H9 (cell line): ENCODE measurements at regions not wholly inside any gene's neighbourhood (a gene's known extent, or its start where the extent isn't known, plus 50 kb on each side); places are given as distances from the start of the nearest gene placed in this dataset.

Experiments
- DNase-seq: peaks from one replicate; pipeline ENCODE4 v3.0.0-alpha.2; 2017
- H2AFZ ChIP-seq: one replicate; pipeline ENCODE4 v1.6.1; 2013; ENCODE audit warnings: mild to moderate bottlenecking, low read length, control low read depth, moderate library complexity
- H2AK5ac ChIP-seq: 2 replicates; pipeline ENCODE4 v1.6.1; 2013; ENCODE audit warnings: low read length, control low read depth, mixed read lengths; ENCODE audit not compliant: insufficient read length
- H2BK120ac ChIP-seq: one replicate; pipeline ENCODE4 v1.6.1; 2013; ENCODE audit warnings: low read depth, mild to moderate bottlenecking, low read length, control low read depth, inconsistent platforms; ENCODE audit not compliant: poor library complexity, severe bottlenecking
- H2BK12ac ChIP-seq: 2 replicates; pipeline ENCODE4 v1.6.1; 2013; ENCODE audit warnings: low read length, control low read depth, mixed read lengths, low read depth; ENCODE audit not compliant: insufficient read length
- H2BK15ac ChIP-seq: 2 replicates; pipeline ENCODE4 v1.6.1; 2013; ENCODE audit warnings: low read depth, low read length, control low read depth
- H2BK20ac ChIP-seq: one replicate; pipeline ENCODE4 v1.6.1; 2013; ENCODE audit warnings: low read depth, mild to moderate bottlenecking, low read length, control low read depth, inconsistent platforms; ENCODE audit not compliant: poor library complexity, severe bottlenecking
- H2BK5ac ChIP-seq: 2 replicates; pipeline ENCODE4 v1.6.1; 2013; ENCODE audit warnings: low read length, control low read depth, mixed read lengths; ENCODE audit not compliant: insufficient read length
- H3K14ac ChIP-seq: 2 replicates; pipeline ENCODE4 v1.6.1; 2013; ENCODE audit warnings: low read length, control low read depth; ENCODE audit not compliant: insufficient read depth
- H3K18ac ChIP-seq: 2 replicates; pipeline ENCODE4 v1.6.1; 2013; ENCODE audit warnings: low read depth, mild to moderate bottlenecking, mixed read lengths, low read length, control low read depth; ENCODE audit not compliant: insufficient read length
- H3K23ac ChIP-seq: 2 replicates; pipeline ENCODE4 v1.6.1; 2013; ENCODE audit warnings: low read length, control low read depth, mixed read lengths, low read depth; ENCODE audit not compliant: insufficient read length
- H3K23me2 ChIP-seq: 2 replicates; pipeline ENCODE4 v1.6.1; 2013; ENCODE audit warnings: low read depth, mild to moderate bottlenecking, mixed read lengths, low read length, control low read depth; ENCODE audit not compliant: insufficient read length, poor library complexity, severe bottlenecking
- H3K27ac ChIP-seq: 2 replicates; pipeline ENCODE4 v1.5.1; 2013; ENCODE audit warnings: low read length, control low read depth, mixed read lengths, low read depth; ENCODE audit not compliant: insufficient read length
- H3K27me3 ChIP-seq: 2 replicates; pipeline ENCODE4 v1.6.1; 2013; ENCODE audit warnings: low read length, control low read depth, inconsistent platforms; ENCODE audit not compliant: insufficient read depth
- H3K4ac ChIP-seq: 2 replicates; pipeline ENCODE4 v1.6.1; 2013; ENCODE audit warnings: low read depth, mild to moderate bottlenecking, control low read depth, inconsistent platforms, low read length, moderate library complexity
- H3K4me1 ChIP-seq: 2 replicates; pipeline ENCODE4 v1.6.1; 2013; ENCODE audit warnings: low read length, control low read depth, inconsistent platforms; ENCODE audit not compliant: insufficient read depth
- H3K4me2 ChIP-seq: 2 replicates; pipeline ENCODE4 v1.6.1; 2013; ENCODE audit warnings: low read length, control low read depth, mixed read lengths; ENCODE audit not compliant: insufficient read length, insufficient read depth
- H3K56ac ChIP-seq: 2 replicates; pipeline ENCODE4 v1.6.1; 2013; ENCODE audit warnings: low read depth, mild to moderate bottlenecking, mixed read lengths, low read length, control low read depth; ENCODE audit not compliant: insufficient read length
- H3K79me1 ChIP-seq: 2 replicates; pipeline ENCODE4 v1.6.1; 2013; ENCODE audit warnings: low read depth, mild to moderate bottlenecking, moderate library complexity, low read length, control low read depth, inconsistent platforms; ENCODE audit not compliant: insufficient read depth, poor library complexity, severe bottlenecking
- H3K79me2 ChIP-seq: 2 replicates; pipeline ENCODE4 v1.6.1; 2013; ENCODE audit warnings: low read length, control low read depth, inconsistent platforms; ENCODE audit not compliant: insufficient read depth
- H3K9ac ChIP-seq: 2 replicates; pipeline ENCODE4 v1.6.1; 2013; ENCODE audit warnings: low read length, control low read depth, mixed read lengths; ENCODE audit not compliant: insufficient read length; ENCODE audit errors: extremely low read depth
- H3K9me3 ChIP-seq: one replicate; pipeline ENCODE4 v1.6.1; 2013; ENCODE audit warnings: low read depth, low read length, inconsistent platforms; ENCODE audit not compliant: control insufficient read depth
- H3T11ph ChIP-seq: one replicate; pipeline ENCODE4 v1.6.1; 2013; ENCODE audit warnings: mild to moderate bottlenecking, low read length, control low read depth, inconsistent platforms
- H4K20me1 ChIP-seq: one replicate; pipeline ENCODE4 v1.6.1; 2013; ENCODE audit not compliant: control insufficient read depth, insufficient read length, insufficient read depth
- H4K5ac ChIP-seq: 2 replicates; pipeline ENCODE4 v1.6.1; 2013; ENCODE audit warnings: low read depth, mild to moderate bottlenecking, mixed read lengths, low read length, control low read depth; ENCODE audit not compliant: insufficient read length
- H4K8ac ChIP-seq: replicated peaks from 2 replicates; pipeline ENCODE4 v1.6.1; 2013; ENCODE audit warnings: low read length, control low read depth, mixed read lengths, low read depth; ENCODE audit not compliant: insufficient read length
- H4K91ac ChIP-seq: 2 replicates; pipeline ENCODE4 v1.6.1; 2013; ENCODE audit warnings: low read depth, mild to moderate bottlenecking, moderate library complexity, mixed read lengths, low read length, control low read depth; ENCODE audit not compliant: insufficient read length
- H3K27ac Mint-ChIP-seq, 3 experiments: 2 replicates in 2 of 3; 3 replicates in 1 of 3; pipeline ENCODE4 v1.8.0; 2020 to 2021; ENCODE audit warnings: mixed read lengths in 3 of 3, mild to moderate bottlenecking in 1 of 3, moderate library complexity in 1 of 3
- H3K27me3 Mint-ChIP-seq: 2 replicates; pipeline ENCODE4 v1.8.0; 2021; ENCODE audit warnings: low read depth, mild to moderate bottlenecking, moderate library complexity, mixed read lengths
- H3K36me3 Mint-ChIP-seq, 3 experiments: 2 replicates in 2 of 3; 3 replicates in 1 of 3; pipeline ENCODE4 v1.8.0; 2020 to 2021; ENCODE audit warnings: low read depth in 3 of 3, mixed read lengths in 3 of 3; ENCODE audit not compliant: insufficient read depth in 1 of 3
- H3K4me1 Mint-ChIP-seq, 2 experiments: 2 replicates each; pipeline ENCODE4 v1.8.0; 2020; ENCODE audit warnings: mixed read lengths in 2 of 2
- H3K4me3 Mint-ChIP-seq, 2 experiments: 2 replicates in 1 of 2; 3 replicates in 1 of 2; pipeline ENCODE4 v1.8.0; 2020 to 2021; ENCODE audit warnings: mild to moderate bottlenecking in 2 of 2, mixed read lengths in 2 of 2, moderate library complexity in 1 of 2
- H3K9me3 Mint-ChIP-seq, 2 experiments: 2 replicates in 1 of 2; 3 replicates in 1 of 2; pipeline ENCODE4 v1.8.0; 2020; ENCODE audit warnings: mild to moderate bottlenecking in 2 of 2, mixed read lengths in 2 of 2, moderate library complexity in 1 of 2
- WGBS: extraction: QIAGEN DNeasy Blood & Tissue Kit; methylation state at CpG from one replicate; pipeline ENCODE4 v1.1.7; 2013; ENCODE audit warnings: missing lambda C conversion rate, low lambda C conversion rate, mixed read lengths; ENCODE audit not compliant: insufficient read length; ENCODE audit errors: extremely low coverage; 5-methylcytosine and 5-hydroxymethylcytosine counted together
- TF ChIP-seq, protein P1 (sequence below): fragments of 200-600 bp; sonication (generic); conservative IDR thresholded peaks from 3 replicates; pipeline ENCODE4 v1.8.0; 2021; ENCODE audit warnings: antibody characterized with exemption, mild to moderate bottlenecking

DNA sequence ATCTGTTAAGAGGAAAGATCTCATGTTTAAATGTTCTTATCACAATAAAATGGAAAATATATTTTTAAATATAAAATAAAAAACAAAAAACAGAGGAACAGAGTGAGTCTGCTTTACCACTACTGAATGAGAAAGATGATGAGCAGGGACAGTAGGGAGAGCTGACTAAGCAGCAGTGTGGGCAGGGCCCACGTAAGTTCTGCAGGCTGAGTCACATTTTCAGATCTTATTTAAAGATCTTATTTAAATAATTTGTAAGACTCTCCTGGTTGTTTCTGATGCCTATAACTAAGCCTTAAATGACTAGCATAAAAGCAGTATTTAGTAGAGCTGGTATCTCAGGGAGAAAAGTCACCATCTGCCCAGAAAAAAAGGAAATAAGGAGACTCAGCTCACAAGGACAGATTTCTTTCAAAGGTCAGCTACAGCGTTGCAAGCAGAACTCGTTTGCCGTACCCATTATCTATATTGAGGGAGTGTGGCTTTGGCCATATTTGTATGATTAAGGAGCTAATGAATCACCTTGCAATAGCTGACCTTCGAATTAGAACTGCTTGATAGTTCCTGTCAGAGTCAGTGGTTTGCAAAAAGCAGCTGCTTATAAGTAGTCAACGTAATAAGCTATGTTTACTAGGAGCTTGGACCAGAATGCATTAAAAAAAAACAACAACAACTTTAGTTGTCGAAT, 322.1 kb upstream of the CHAC2 start:
- H2AK5ac ChIP-seq = no peak overlapping the region
- no peak overlapping the region for H3K23ac ChIP-seq
- H3K23me2 ChIP-seq = no peaks in the 10 kb centered on the region
- H3K4me1 Mint-ChIP-seq = peaks cover 19 to 21% of the 10 kb centered on the region in 2 experiments
- H3K14ac ChIP-seq = no peak overlapping the region
- H3K4ac ChIP-seq = no peak overlapping the region
- H2BK15ac ChIP-seq = no peak overlapping the region
- H2BK120ac ChIP-seq = no peak overlapping the region
- TF ChIP-seq, protein P1, sequence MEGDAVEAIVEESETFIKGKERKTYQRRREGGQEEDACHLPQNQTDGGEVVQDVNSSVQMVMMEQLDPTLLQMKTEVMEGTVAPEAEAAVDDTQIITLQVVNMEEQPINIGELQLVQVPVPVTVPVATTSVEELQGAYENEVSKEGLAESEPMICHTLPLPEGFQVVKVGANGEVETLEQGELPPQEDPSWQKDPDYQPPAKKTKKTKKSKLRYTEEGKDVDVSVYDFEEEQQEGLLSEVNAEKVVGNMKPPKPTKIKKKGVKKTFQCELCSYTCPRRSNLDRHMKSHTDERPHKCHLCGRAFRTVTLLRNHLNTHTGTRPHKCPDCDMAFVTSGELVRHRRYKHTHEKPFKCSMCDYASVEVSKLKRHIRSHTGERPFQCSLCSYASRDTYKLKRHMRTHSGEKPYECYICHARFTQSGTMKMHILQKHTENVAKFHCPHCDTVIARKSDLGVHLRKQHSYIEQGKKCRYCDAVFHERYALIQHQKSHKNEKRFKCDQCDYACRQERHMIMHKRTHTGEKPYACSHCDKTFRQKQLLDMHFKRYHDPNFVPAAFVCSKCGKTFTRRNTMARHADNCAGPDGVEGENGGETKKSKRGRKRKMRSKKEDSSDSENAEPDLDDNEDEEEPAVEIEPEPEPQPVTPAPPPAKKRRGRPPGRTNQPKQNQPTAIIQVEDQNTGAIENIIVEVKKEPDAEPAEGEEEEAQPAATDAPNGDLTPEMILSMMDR = no peak
- no peaks in the 10 kb centered on the region for H3K36me3 Mint-ChIP-seq
- no peak overlapping the region for H3K18ac ChIP-seq
- H4K8ac ChIP-seq = no peak overlapping the region
- no peaks in the 10 kb centered on the region for H4K20me1 ChIP-seq
- H3K27me3 ChIP-seq = no peaks in the 10 kb centered on the region
- H3K4me3 Mint-ChIP-seq = no peak overlapping the region
- no CpG with 5 or more reads among the region's 7 CpGs for WGBS
- no peak overlapping the region for H3K4me2 ChIP-seq
- H3K4me1 ChIP-seq = peaks cover 2% of the 10 kb centered on the region; the same call in 1 of the 2 replicates
- no peaks in the 10 kb centered on the region for H3K9me3 ChIP-seq
- H4K5ac ChIP-seq = no peak overlapping the region
- H2AFZ ChIP-seq = no peak overlapping the region
- no peak overlapping the region for H3K56ac ChIP-seq
- DNase-seq = no peak
- no peak overlapping the region for H2BK20ac ChIP-seq
- H3K27ac Mint-ChIP-seq = no peak overlapping the region
- H4K91ac ChIP-seq = no peak overlapping the region
- H3K27me3 Mint-ChIP-seq = no peaks in the 10 kb centered on the region
- no peaks in the 10 kb centered on the region for H3K79me2 ChIP-seq
- H3T11ph ChIP-seq = no peak overlapping the region
- no peak overlapping the region for H2BK5ac ChIP-seq
- no peak overlapping the region for H3K9ac ChIP-seq
- no peaks in the 10 kb centered on the region for H3K79me1 ChIP-seq
- H3K27ac ChIP-seq = no peak overlapping the region
- H2BK12ac ChIP-seq = no peak overlapping the region
- no peaks in the 10 kb centered on the region for H3K9me3 Mint-ChIP-seq
